Liver (tissue), 8 donors: ENCODE measurements at regions not wholly inside any gene's neighbourhood (a gene's known extent, or its start where the extent isn't known, plus 50 kb on each side); places are given as distances from the start of the nearest gene placed in this dataset.

Source experiments
- DNase-seq: peaks from one replicate; pipeline ENCODE4 v3.0.0-alpha.2; 2017; ENCODE audit warnings: low spot score
- H3K27ac ChIP-seq, 2 donors: one replicate each; pipeline ENCODE4 v1.7.0; 2013; ENCODE audit warnings: inconsistent platforms in 2 of 2, low read length in 2 of 2, control low read depth in 1 of 2, low read depth in 1 of 2, mild to moderate bottlenecking in 1 of 2
- H3K27me3 ChIP-seq, 4 donors: one replicate each; pipeline versions ENCODE4 v1.6.1 to v1.7.0; 2013; ENCODE audit warnings: low read length in 3 of 4, inconsistent platforms in 1 of 4, mild to moderate bottlenecking in 1 of 4, moderate library complexity in 1 of 4; ENCODE audit not compliant: control insufficient read depth in 4 of 4, insufficient read depth in 4 of 4
- H3K36me3 ChIP-seq, 4 donors: one replicate each; pipeline versions ENCODE4 v1.6.1 to v1.7.0; 2013; ENCODE audit warnings: low read length in 3 of 4, mild to moderate bottlenecking in 3 of 4, low read depth in 1 of 4, moderate library complexity in 1 of 4; ENCODE audit not compliant: control insufficient read depth in 4 of 4, insufficient read depth in 3 of 4
- H3K4me1 ChIP-seq, 4 donors: one replicate each; pipeline versions ENCODE4 v1.6.1 to v1.7.0; 2013; ENCODE audit warnings: low read length in 3 of 4, mild to moderate bottlenecking in 3 of 4, moderate library complexity in 1 of 4; ENCODE audit not compliant: control insufficient read depth in 4 of 4, insufficient read depth in 4 of 4
- H3K4me3 ChIP-seq, 3 donors: one replicate each; pipeline versions ENCODE4 v1.6.1 to v1.7.0; 2013; ENCODE audit warnings: low read length in 3 of 3, control low read depth in 1 of 3, low read depth in 1 of 3, mild to moderate bottlenecking in 1 of 3
- H3K9ac ChIP-seq, 2 donors: one replicate each; pipeline ENCODE4 v1.7.0; 2013; ENCODE audit warnings: low read length in 2 of 2, mild to moderate bottlenecking in 2 of 2, moderate library complexity in 2 of 2, control low read depth in 1 of 2, low read depth in 1 of 2
- H3K9me3 ChIP-seq, 4 donors: one replicate each; pipeline versions ENCODE4 v1.6.1 to v1.7.0; 2013; ENCODE audit warnings: low read length in 3 of 4; ENCODE audit not compliant: control insufficient read depth in 4 of 4
- CTCF ChIP-seq: fragments of 150-350 bp; IDR thresholded peaks from 2 replicates; pipeline ENCODE4 v1.5.1; 2017; ENCODE audit warnings: improper control_type of control experiment, low read depth, low read length; ENCODE audit not compliant: missing input control
- EGR1 ChIP-seq, 2 donors: IDR thresholded peaks; 2 replicates each; pipeline ENCODE4 v1.6.1; 2016 to 2018; ENCODE audit warnings: antibody characterized with exemption in 2 of 2, low read depth in 2 of 2
- FOXA2 ChIP-seq: IDR thresholded peaks from 2 replicates; pipeline ENCODE4 v1.6.1; 2016; ENCODE audit warnings: antibody characterized with exemption
- HNF4G ChIP-seq: IDR thresholded peaks from 2 replicates; pipeline ENCODE4 v1.6.1; 2016; ENCODE audit warnings: antibody characterized with exemption
- JUND ChIP-seq, 2 donors: IDR thresholded peaks; 2 replicates each; pipeline ENCODE4 v1.6.1; 2016; ENCODE audit warnings: antibody characterized with exemption in 2 of 2
- NR2F2 ChIP-seq: IDR thresholded peaks from 2 replicates; pipeline ENCODE4 v1.6.1; 2016; ENCODE audit warnings: antibody characterized with exemption
- RAD21 ChIP-seq, 2 donors: IDR thresholded peaks; 2 replicates each; pipeline ENCODE4 v1.6.1; 2016; ENCODE audit warnings: antibody characterized with exemption in 2 of 2, mild to moderate bottlenecking in 2 of 2
- RXRA ChIP-seq, 2 donors: IDR thresholded peaks; 2 replicates each; pipeline ENCODE4 v1.6.1; 2017 to 2018; ENCODE audit warnings: antibody characterized with exemption in 2 of 2, mild to moderate bottlenecking in 1 of 2
- SP1 ChIP-seq: IDR thresholded peaks from 2 replicates; pipeline ENCODE4 v1.6.1; 2018; ENCODE audit warnings: antibody characterized with exemption, mild to moderate bottlenecking
- ZBTB33 ChIP-seq: IDR thresholded peaks from 2 replicates; pipeline ENCODE4 v1.6.1; 2016; ENCODE audit warnings: antibody characterized with exemption
- WGBS: extraction: QIAGEN DNeasy Blood & Tissue Kit; methylation state at CpG from one replicate; pipeline ENCODE4 v1.1.7; 2013; 5-methylcytosine and 5-hydroxymethylcytosine counted together
- TF ChIP-seq, protein P1 (sequence below): IDR thresholded peaks from 2 replicates; pipeline ENCODE4 v1.6.1; 2016; ENCODE audit warnings: antibody characterized with exemption
- donor health status: healthy.
- donor health status: healthy.
- donor health status: healthy.
- donor health status: healthy.
- donor health status: healthy.

DNA sequence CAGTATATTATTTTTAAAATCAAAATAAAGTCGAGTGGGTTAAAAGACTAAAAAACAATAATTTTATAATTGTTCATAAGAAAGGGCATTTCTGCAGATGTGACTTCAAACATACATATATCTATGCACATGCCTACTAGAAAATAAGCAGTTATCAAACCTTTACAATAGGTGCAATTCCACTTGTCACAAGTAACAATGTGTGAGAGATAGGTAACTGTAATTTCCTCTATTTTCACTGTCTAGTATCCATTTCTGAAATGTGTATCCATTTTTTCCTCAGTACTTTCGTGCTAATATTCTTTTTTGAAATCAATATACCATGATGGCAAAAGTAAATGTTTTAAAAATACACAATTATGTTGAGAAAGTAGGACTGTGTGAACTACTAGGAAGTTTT, 96.9 kb upstream of the GNAI1 start:
- no peaks in the 10 kb centered on the region for H3K27me3 ChIP-seq
- no peak overlapping the region for H3K9ac ChIP-seq
- H3K4me3 ChIP-seq = no peak overlapping the region
- 75% methylated on average over 2 of the region's 2 CpGs for WGBS
- no peak for DNase-seq
- no peak overlapping the region for H3K27ac ChIP-seq
- TF ChIP-seq SP1 (no peak), HNF4G (no peak), NR2F2 (no peak)
- H3K9me3 ChIP-seq = no peaks in the 10 kb centered on the region
- no peaks in the 10 kb centered on the region for H3K4me1 ChIP-seq
- no peaks in the 10 kb centered on the region for H3K36me3 ChIP-seq

DNA sequence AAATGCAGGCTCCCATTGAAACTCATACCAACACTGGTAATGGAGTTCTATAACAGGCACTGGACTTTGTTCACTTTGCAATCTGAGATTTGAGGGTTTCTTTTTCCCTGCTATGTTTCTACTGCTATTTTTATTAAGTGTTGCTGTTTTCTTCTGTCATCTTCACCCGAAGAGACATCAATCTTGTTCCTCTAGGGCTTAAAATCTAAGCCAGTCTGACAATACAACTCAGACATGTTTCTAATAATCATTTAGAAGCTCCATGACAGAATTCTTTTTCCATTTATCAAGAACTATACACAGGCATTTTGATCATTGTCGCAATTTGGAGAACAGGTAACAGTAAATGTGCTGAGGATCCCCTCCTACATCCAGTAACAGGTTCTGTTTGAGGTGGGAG, 98.5 kb upstream of the GNAI1 start:
- no peak overlapping the region for H3K27ac ChIP-seq
- WGBS = 64% methylated on average over 2 of the region's 2 CpGs
- H3K4me1 ChIP-seq = no peaks in the 10 kb centered on the region
- no peaks in the 10 kb centered on the region for H3K9me3 ChIP-seq
- no peak for DNase-seq
- H3K27me3 ChIP-seq = no peaks in the 10 kb centered on the region
- no peaks in the 10 kb centered on the region for H3K36me3 ChIP-seq
- no peak overlapping the region for H3K9ac ChIP-seq
- TF ChIP-seq NR2F2 (no peak), RAD21 (IDR thresholded peaks at IDR 0.05) (no peak), EGR1 (IDR thresholded peaks at IDR 0.05; ENCODE audit: low read depth in 2 of 2) (no peak), JUND (IDR thresholded peaks at IDR 0.05) (no peak)
- no peak overlapping the region for H3K4me3 ChIP-seq

DNA sequence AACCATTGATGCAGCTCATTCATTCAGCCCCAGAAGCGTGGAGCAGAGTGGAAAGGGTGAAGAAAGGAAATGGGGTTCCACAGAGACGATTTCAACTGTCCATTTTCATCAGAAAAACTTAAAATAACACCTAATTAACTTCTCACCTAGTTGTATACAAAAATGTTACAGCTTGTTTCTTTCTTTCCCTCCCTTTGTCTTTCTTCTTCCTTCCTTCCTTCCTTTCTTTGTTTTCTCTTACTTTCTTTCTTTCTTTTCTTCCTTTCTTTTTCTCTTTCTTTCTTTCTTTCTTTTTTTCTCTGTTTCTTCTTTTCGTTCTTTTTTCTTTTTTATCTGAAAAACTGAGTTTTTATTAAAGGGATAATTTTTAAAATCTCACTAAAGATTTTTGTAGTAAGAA, 105.9 kb upstream of the GNAI1 start:
- Histone ChIP-seq H3K9me3 (no peaks in the 10 kb centered on the region), H3K27ac (no peak overlapping the region), H3K36me3 (no peaks in the 10 kb centered on the region), H3K4me3 (no peak overlapping the region), H3K4me1 (no peaks in the 10 kb centered on the region), H3K9ac (no peak overlapping the region), H3K27me3 (peaks cover 0 to 5% (median 0%) of the 10 kb centered on the region in 4 donors)
- WGBS = 64% methylated on average over 3 of the region's 3 CpGs
- TF ChIP-seq CTCF (no peak), HNF4G (no peak), SP1 (no peak), JUND (IDR thresholded peaks at IDR 0.05) (no peak), ZBTB33 (no peak), RAD21 (IDR thresholded peaks at IDR 0.05) (no peak), RXRA (IDR thresholded peaks at IDR 0.05) (no peak), FOXA2 (no peak)
- TF ChIP-seq, protein P1, sequence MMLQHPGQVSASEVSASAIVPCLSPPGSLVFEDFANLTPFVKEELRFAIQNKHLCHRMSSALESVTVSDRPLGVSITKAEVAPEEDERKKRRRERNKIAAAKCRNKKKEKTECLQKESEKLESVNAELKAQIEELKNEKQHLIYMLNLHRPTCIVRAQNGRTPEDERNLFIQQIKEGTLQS = no peak
- no peak for DNase-seq
